SW 1271 (cell line): ENCODE measurements at regions not wholly inside any gene's neighbourhood (a gene's known extent, or its start where the extent isn't known, plus 50 kb on each side); places are given as distances from the start of the nearest gene placed in this dataset.
"Not testable (repeated sequence)": the region's sequence is repeated elsewhere in the genome, so short reads cannot be mapped to it uniquely, and the experiment has no call there.

Experiments used
- DNase-seq, 2 experiments: peaks; one replicate each; lab custom pipeline; 2025; lab: John Stamatoyannopoulos, UW

GRCh38 chr2:145927131-145927950 is 1407.4 kb upstream of the ZEB2 start:
- no peak for DNase-seq

GRCh38 chr2:145925591-145925990 is 1405.7 kb upstream of the ZEB2 start:
- DNase-seq = no peak

GRCh38 chr2:145919477-145919876 is 1399.6 kb upstream of the ZEB2 start:
- peak in 1 of 2 experiments; percentile 1 for DNase-seq

DNA sequence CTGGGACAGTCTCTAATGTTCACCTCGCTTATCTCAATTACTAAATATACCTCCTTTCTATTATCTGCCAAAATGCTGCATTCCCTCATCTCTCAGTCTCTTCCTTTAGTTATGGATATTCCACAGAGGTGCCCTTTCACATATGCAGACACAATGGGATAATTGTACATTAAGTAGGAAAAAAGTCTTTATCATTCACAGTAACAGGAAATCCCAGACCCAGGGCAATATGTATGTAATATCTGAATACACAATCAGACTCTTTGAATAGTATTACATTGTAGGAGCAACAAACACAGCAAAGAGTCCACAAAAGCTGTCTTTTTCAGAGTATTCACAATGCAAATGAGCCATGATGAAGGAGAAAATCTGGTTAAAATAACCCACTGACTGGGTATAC is 1399.0 kb upstream of the ZEB2 start:
- no peak for DNase-seq

DNA sequence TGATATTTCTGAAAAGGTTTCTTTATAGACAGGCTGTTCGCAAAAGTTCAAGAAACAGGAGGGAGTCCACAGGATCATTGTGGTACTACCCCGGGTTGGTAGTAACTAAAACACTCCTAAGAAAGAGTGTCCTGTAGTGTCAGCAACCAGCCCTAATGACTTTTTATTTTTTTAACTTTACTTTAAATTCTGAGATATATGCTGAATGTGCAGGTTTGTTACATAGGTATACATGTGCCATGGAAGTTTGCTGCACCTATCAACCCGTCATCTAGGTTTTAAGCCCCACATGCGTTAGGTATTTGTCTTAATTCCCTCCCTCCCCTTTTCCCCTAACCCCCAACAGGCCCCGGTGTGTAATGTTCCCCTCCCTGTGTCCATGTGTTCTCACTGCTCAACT is 1396.9 kb upstream of the ZEB2 start:
- no peak for DNase-seq

- no peak for DNase-seq
Measured at GRCh38 chr2:145914716-145915115, 1394.8 kb upstream of the ZEB2 start.

DNA sequence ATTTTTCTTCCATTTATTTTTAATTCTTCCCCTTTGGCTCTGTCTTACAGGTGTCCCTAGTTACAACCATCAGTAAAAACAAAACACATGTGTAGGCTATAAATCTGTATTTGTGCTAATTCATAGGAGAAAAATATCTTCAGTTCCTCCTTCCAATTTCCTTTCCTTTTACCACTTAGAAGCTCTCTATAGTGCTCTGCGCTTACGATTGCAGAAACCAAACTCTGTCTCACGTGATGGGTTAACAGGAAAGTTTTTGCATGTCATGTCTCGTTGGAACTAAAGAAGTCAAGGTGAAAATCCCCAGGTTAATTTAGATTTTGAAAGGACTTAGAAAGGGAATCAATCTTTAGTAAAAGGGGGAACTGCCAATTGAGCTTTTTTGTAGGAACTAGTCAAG is 1390.5 kb upstream of the ZEB2 start:
- DNase-seq = no peak

GRCh38 chr2:145909766-145910165 is 1389.8 kb upstream of the ZEB2 start:
- DNase-seq = no peak

- DNase-seq = no peak
Measured at GRCh38 chr2:145909175-145909755, 1389.3 kb upstream of the ZEB2 start.

- DNase-seq = peak in 1 of 2 experiments; percentile 34
Measured at GRCh38 chr2:145906354-145906753, 1386.4 kb upstream of the ZEB2 start.

DNA sequence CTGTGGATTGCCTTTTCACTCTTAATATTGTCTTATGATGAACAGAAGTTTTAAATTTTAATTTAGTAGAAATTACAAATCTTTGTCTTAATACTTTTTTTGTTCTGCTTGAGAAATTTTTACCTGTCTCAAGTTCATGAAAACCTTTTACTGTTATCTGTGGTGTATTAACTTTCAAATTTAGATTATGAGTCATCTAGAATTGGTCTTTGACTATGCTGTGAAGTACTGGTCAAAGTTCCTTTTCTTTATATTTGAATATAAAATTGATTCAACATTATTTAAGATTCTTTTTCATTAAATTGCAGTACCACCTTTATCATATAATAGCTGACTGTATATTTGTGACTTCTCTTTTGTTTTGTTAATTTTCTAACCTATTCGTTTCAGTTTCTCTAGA is 1385.5 kb upstream of the ZEB2 start:
- DNase-seq = no peak

GRCh38 chr2:145897151-145897550 is 1377.2 kb upstream of the ZEB2 start:
- DNase-seq = no peak

DNA sequence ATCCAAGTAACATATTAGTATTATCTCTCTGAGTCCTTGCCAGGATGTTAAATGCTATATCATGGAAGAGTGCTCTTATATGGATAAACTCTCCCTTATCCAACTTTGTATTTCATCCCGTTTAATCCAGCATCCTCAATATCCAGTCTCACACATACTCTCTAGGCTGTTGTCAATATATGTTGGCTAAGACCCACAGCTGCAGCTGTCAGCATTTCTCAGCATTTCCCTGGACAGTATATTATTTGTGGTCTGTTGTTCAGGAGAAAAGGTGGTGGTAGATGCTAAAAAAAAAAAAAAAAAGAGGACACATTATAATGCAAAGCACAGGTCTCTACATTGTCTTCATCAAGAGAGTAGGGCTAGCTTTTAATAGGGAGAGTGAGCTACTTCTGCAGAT is 1368.0 kb upstream of the ZEB2 start:
- DNase-seq = no peak

DNA sequence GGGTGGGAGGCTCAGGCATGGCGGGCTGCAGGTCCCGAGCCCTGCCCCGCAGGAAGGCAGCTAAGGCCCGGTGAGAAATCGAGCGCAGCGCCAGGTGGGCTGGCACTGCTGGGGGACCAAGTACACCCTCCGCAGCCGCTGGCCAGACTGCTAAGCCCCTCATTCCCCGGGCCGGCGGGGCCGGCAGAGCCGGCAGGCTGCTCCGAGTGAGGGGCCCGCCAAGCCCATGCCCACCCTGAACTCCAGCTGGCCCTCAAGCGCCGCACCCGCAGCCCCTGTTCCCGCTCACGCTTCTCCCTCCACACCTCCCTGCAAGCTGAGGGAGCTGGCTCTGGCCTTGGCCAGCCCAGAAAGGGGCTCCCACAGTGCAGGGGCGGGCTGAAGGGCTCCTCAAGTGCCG is 1361.1 kb upstream of the ZEB2 start:
- DNase-seq = not testable (repeated sequence)

- no peak for DNase-seq
Measured at GRCh38 chr2:145875016-145875415, 1355.1 kb upstream of the ZEB2 start.

GRCh38 chr2:145874466-145874865 is 1354.5 kb upstream of the ZEB2 start:
- no peak for DNase-seq

DNA sequence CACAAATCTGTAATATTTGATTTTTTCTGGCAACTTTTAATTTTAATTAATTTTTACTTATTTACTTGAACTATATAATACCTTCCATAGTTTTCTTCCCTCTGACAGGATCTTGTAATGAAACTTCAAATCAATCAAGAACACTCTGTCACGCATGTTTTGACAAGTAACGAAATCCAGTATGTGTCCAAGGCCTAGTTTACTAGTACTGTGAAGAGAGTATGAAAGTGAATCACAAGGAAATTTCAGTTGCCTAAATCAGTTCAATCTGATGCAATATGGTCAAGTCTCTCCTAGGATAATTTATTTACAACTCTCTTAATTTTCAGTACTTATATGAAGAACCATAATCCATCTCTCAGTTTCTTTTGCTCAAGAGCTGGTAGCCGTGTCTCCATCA is 1344.6 kb upstream of the ZEB2 start:
- no peak for DNase-seq

GRCh38 chr2:145861940-145862339 is 1342.0 kb upstream of the ZEB2 start:
- no peak for DNase-seq

- no peak for DNase-seq
Measured at GRCh38 chr2:145860083-145860482, 1340.2 kb upstream of the ZEB2 start.

DNA sequence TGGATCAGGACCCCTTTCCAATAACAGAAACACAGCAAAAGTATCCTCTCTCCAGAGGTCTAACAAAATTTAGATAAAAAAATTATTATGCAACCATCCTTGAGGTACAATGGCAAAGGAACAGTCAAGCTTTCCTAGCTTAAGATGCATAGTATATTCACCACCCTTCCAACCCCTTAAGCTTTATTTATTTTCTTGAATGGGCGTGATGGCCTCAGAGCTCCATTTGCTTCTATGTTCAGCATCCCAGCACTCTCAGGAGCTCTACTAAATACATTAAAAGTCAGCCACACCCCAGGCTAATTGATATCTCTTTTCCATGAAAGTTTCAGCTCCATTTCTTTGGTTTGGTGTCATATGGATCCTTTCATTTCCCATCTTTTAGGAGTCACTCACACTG is 1335.2 kb upstream of the ZEB2 start:
- no peak for DNase-seq

GRCh38 chr2:145854039-145854755 is 1334.3 kb upstream of the ZEB2 start:
- DNase-seq = no peak

- no peak for DNase-seq
Measured at GRCh38 chr2:145851730-145852129, 1331.8 kb upstream of the ZEB2 start.

DNA sequence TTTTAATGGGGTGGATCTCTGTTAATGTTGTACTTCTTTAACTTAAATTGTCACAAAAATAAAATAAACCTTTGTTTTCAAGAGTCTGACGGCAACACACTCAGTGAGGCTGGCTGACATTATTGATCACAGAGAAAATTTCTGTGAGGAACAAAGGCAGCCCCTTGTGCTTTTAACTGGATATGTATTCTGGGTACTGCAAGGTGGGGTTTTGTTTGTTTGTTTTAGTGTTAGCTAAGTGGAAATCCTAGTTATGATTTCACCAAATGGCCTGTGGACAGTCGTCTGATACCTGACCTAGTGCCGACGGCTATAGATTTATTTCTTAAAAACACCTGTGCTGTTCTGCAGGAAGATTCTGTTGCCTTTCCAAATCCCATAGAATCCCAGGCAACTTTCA is 1329.5 kb upstream of the ZEB2 start:
- no peak for DNase-seq
